H9 (cell line): ENCODE measurements at regions not wholly inside any gene's neighbourhood (a gene's known extent, or its start where the extent isn't known, plus 50 kb on each side); places are given as distances from the start of the nearest gene placed in this dataset.

Experiments
- DNase-seq: peaks from one replicate; pipeline ENCODE4 v3.0.0-alpha.2; 2017
- H2AFZ ChIP-seq: one replicate; pipeline ENCODE4 v1.6.1; 2013; ENCODE audit warnings: mild to moderate bottlenecking, low read length, control low read depth, moderate library complexity
- H2AK5ac ChIP-seq: 2 replicates; pipeline ENCODE4 v1.6.1; 2013; ENCODE audit warnings: low read length, control low read depth, mixed read lengths; ENCODE audit not compliant: insufficient read length
- H2BK120ac ChIP-seq: one replicate; pipeline ENCODE4 v1.6.1; 2013; ENCODE audit warnings: low read depth, mild to moderate bottlenecking, low read length, control low read depth, inconsistent platforms; ENCODE audit not compliant: poor library complexity, severe bottlenecking
- H2BK12ac ChIP-seq: 2 replicates; pipeline ENCODE4 v1.6.1; 2013; ENCODE audit warnings: low read length, control low read depth, mixed read lengths, low read depth; ENCODE audit not compliant: insufficient read length
- H2BK15ac ChIP-seq: 2 replicates; pipeline ENCODE4 v1.6.1; 2013; ENCODE audit warnings: low read depth, low read length, control low read depth
- H2BK20ac ChIP-seq: one replicate; pipeline ENCODE4 v1.6.1; 2013; ENCODE audit warnings: low read depth, mild to moderate bottlenecking, low read length, control low read depth, inconsistent platforms; ENCODE audit not compliant: poor library complexity, severe bottlenecking
- H2BK5ac ChIP-seq: 2 replicates; pipeline ENCODE4 v1.6.1; 2013; ENCODE audit warnings: low read length, control low read depth, mixed read lengths; ENCODE audit not compliant: insufficient read length
- H3K14ac ChIP-seq: 2 replicates; pipeline ENCODE4 v1.6.1; 2013; ENCODE audit warnings: low read length, control low read depth; ENCODE audit not compliant: insufficient read depth
- H3K18ac ChIP-seq: 2 replicates; pipeline ENCODE4 v1.6.1; 2013; ENCODE audit warnings: low read depth, mild to moderate bottlenecking, mixed read lengths, low read length, control low read depth; ENCODE audit not compliant: insufficient read length
- H3K23ac ChIP-seq: 2 replicates; pipeline ENCODE4 v1.6.1; 2013; ENCODE audit warnings: low read length, control low read depth, mixed read lengths, low read depth; ENCODE audit not compliant: insufficient read length
- H3K23me2 ChIP-seq: 2 replicates; pipeline ENCODE4 v1.6.1; 2013; ENCODE audit warnings: low read depth, mild to moderate bottlenecking, mixed read lengths, low read length, control low read depth; ENCODE audit not compliant: insufficient read length, poor library complexity, severe bottlenecking
- H3K27ac ChIP-seq: 2 replicates; pipeline ENCODE4 v1.5.1; 2013; ENCODE audit warnings: low read length, control low read depth, mixed read lengths, low read depth; ENCODE audit not compliant: insufficient read length
- H3K27me3 ChIP-seq: 2 replicates; pipeline ENCODE4 v1.6.1; 2013; ENCODE audit warnings: low read length, control low read depth, inconsistent platforms; ENCODE audit not compliant: insufficient read depth
- H3K4ac ChIP-seq: 2 replicates; pipeline ENCODE4 v1.6.1; 2013; ENCODE audit warnings: low read depth, mild to moderate bottlenecking, control low read depth, inconsistent platforms, low read length, moderate library complexity
- H3K4me1 ChIP-seq: 2 replicates; pipeline ENCODE4 v1.6.1; 2013; ENCODE audit warnings: low read length, control low read depth, inconsistent platforms; ENCODE audit not compliant: insufficient read depth
- H3K4me2 ChIP-seq: 2 replicates; pipeline ENCODE4 v1.6.1; 2013; ENCODE audit warnings: low read length, control low read depth, mixed read lengths; ENCODE audit not compliant: insufficient read length, insufficient read depth
- H3K56ac ChIP-seq: 2 replicates; pipeline ENCODE4 v1.6.1; 2013; ENCODE audit warnings: low read depth, mild to moderate bottlenecking, mixed read lengths, low read length, control low read depth; ENCODE audit not compliant: insufficient read length
- H3K79me1 ChIP-seq: 2 replicates; pipeline ENCODE4 v1.6.1; 2013; ENCODE audit warnings: low read depth, mild to moderate bottlenecking, moderate library complexity, low read length, control low read depth, inconsistent platforms; ENCODE audit not compliant: insufficient read depth, poor library complexity, severe bottlenecking
- H3K79me2 ChIP-seq: 2 replicates; pipeline ENCODE4 v1.6.1; 2013; ENCODE audit warnings: low read length, control low read depth, inconsistent platforms; ENCODE audit not compliant: insufficient read depth
- H3K9ac ChIP-seq: 2 replicates; pipeline ENCODE4 v1.6.1; 2013; ENCODE audit warnings: low read length, control low read depth, mixed read lengths; ENCODE audit not compliant: insufficient read length; ENCODE audit errors: extremely low read depth
- H3K9me3 ChIP-seq: one replicate; pipeline ENCODE4 v1.6.1; 2013; ENCODE audit warnings: low read depth, low read length, inconsistent platforms; ENCODE audit not compliant: control insufficient read depth
- H3T11ph ChIP-seq: one replicate; pipeline ENCODE4 v1.6.1; 2013; ENCODE audit warnings: mild to moderate bottlenecking, low read length, control low read depth, inconsistent platforms
- H4K20me1 ChIP-seq: one replicate; pipeline ENCODE4 v1.6.1; 2013; ENCODE audit not compliant: control insufficient read depth, insufficient read length, insufficient read depth
- H4K5ac ChIP-seq: 2 replicates; pipeline ENCODE4 v1.6.1; 2013; ENCODE audit warnings: low read depth, mild to moderate bottlenecking, mixed read lengths, low read length, control low read depth; ENCODE audit not compliant: insufficient read length
- H4K8ac ChIP-seq: replicated peaks from 2 replicates; pipeline ENCODE4 v1.6.1; 2013; ENCODE audit warnings: low read length, control low read depth, mixed read lengths, low read depth; ENCODE audit not compliant: insufficient read length
- H4K91ac ChIP-seq: 2 replicates; pipeline ENCODE4 v1.6.1; 2013; ENCODE audit warnings: low read depth, mild to moderate bottlenecking, moderate library complexity, mixed read lengths, low read length, control low read depth; ENCODE audit not compliant: insufficient read length
- H3K27ac Mint-ChIP-seq, 3 experiments: 2 replicates in 2 of 3; 3 replicates in 1 of 3; pipeline ENCODE4 v1.8.0; 2020 to 2021; ENCODE audit warnings: mixed read lengths in 3 of 3, mild to moderate bottlenecking in 1 of 3, moderate library complexity in 1 of 3
- H3K27me3 Mint-ChIP-seq: 2 replicates; pipeline ENCODE4 v1.8.0; 2021; ENCODE audit warnings: low read depth, mild to moderate bottlenecking, moderate library complexity, mixed read lengths
- H3K36me3 Mint-ChIP-seq, 3 experiments: 2 replicates in 2 of 3; 3 replicates in 1 of 3; pipeline ENCODE4 v1.8.0; 2020 to 2021; ENCODE audit warnings: low read depth in 3 of 3, mixed read lengths in 3 of 3; ENCODE audit not compliant: insufficient read depth in 1 of 3
- H3K4me1 Mint-ChIP-seq, 2 experiments: 2 replicates each; pipeline ENCODE4 v1.8.0; 2020; ENCODE audit warnings: mixed read lengths in 2 of 2
- H3K4me3 Mint-ChIP-seq, 2 experiments: 2 replicates in 1 of 2; 3 replicates in 1 of 2; pipeline ENCODE4 v1.8.0; 2020 to 2021; ENCODE audit warnings: mild to moderate bottlenecking in 2 of 2, mixed read lengths in 2 of 2, moderate library complexity in 1 of 2
- H3K9me3 Mint-ChIP-seq, 2 experiments: 2 replicates in 1 of 2; 3 replicates in 1 of 2; pipeline ENCODE4 v1.8.0; 2020; ENCODE audit warnings: mild to moderate bottlenecking in 2 of 2, mixed read lengths in 2 of 2, moderate library complexity in 1 of 2
- CTCF ChIP-seq: fragments of 200-600 bp; sonication (generic); conservative IDR thresholded peaks from 3 replicates; pipeline ENCODE4 v1.8.0; 2021; ENCODE audit warnings: antibody characterized with exemption, mild to moderate bottlenecking
- WGBS: extraction: QIAGEN DNeasy Blood & Tissue Kit; methylation state at CpG from one replicate; pipeline ENCODE4 v1.1.7; 2013; ENCODE audit warnings: missing lambda C conversion rate, low lambda C conversion rate, mixed read lengths; ENCODE audit not compliant: insufficient read length; ENCODE audit errors: extremely low coverage; 5-methylcytosine and 5-hydroxymethylcytosine counted together

- H2BK12ac ChIP-seq = no peak overlapping the region
- no peak overlapping the region for H4K91ac ChIP-seq
- no peak overlapping the region for H3K27ac ChIP-seq
- H3K4me3 Mint-ChIP-seq = no peak overlapping the region
- no peak overlapping the region for H2AFZ ChIP-seq
- no peaks in the 10 kb centered on the region for H3K27me3 Mint-ChIP-seq
- H2AK5ac ChIP-seq = no peak overlapping the region
- H2BK15ac ChIP-seq = no peak overlapping the region
- no peaks in the 10 kb centered on the region for H3K79me1 ChIP-seq
- H2BK5ac ChIP-seq = no peak overlapping the region
- H2BK20ac ChIP-seq = no peak overlapping the region
- no peaks in the 10 kb centered on the region for H3K27me3 ChIP-seq
- DNase-seq = peak; percentile 59
- no peak overlapping the region for H3K14ac ChIP-seq
- H3K36me3 Mint-ChIP-seq = peaks cover 13 to 48% (median 21%) of the 10 kb centered on the region in 3 experiments
- H3K4me1 ChIP-seq = peaks cover 5% of the 10 kb centered on the region; the same call in 1 of the 2 replicates
- H4K20me1 ChIP-seq = no peaks in the 10 kb centered on the region
- H3K27ac Mint-ChIP-seq = peak overlapping the region in 2 of 3 experiments; percentile 88 to 89; a peak in 4 of 7 replicates
- no peak overlapping the region for H3K9ac ChIP-seq
- peaks cover 18 to 21% of the 10 kb centered on the region in 2 experiments for H3K4me1 Mint-ChIP-seq
- H3K23ac ChIP-seq = no peak overlapping the region
- no peak for TF ChIP-seq CTCF
- H4K5ac ChIP-seq = no peak overlapping the region
- no peak overlapping the region for H3K4me2 ChIP-seq
- no peaks in the 10 kb centered on the region for H3K23me2 ChIP-seq
- no peaks in the 10 kb centered on the region for H3K9me3 ChIP-seq
- peaks cover 33 to 47% of the 10 kb centered on the region in 2 experiments for H3K9me3 Mint-ChIP-seq
- no peak overlapping the region for H2BK120ac ChIP-seq
- H3K4ac ChIP-seq = no peak overlapping the region
- no CpG with 5 or more reads among the region's 1 CpG for WGBS
- H4K8ac ChIP-seq = no peak overlapping the region
- H3T11ph ChIP-seq = no peak overlapping the region
- H3K56ac ChIP-seq = no peak overlapping the region
- no peak overlapping the region for H3K18ac ChIP-seq
- no peaks in the 10 kb centered on the region for H3K79me2 ChIP-seq
These were observed 297.3 kb upstream of the IRAK1BP1 start for GRCh38 chr6:78570044-78570443.
